Ovary (tissue), 7 donors: ENCODE measurements at regions not wholly inside any gene's neighbourhood (a gene's known extent, or its start where the extent isn't known, plus 50 kb on each side); places are given as distances from the start of the nearest gene placed in this dataset.

Experiments
- DNase-seq, 5 donors: peaks; one replicate each; pipeline ENCODE4 v3.0.0-alpha.2; 2019 to 2020
- H3K27ac ChIP-seq, 2 donors: fragments of 200-600 bp; one replicate each; pipeline versions ENCODE4 v1.5.1 to v1.8.0; 2019 to 2022
- H3K27me3 ChIP-seq: fragments of 200-600 bp; one replicate; pipeline ENCODE4 v1.8.0; 2022
- H3K36me3 ChIP-seq: fragments of 200-600 bp; sonication (generic); one replicate; pipeline ENCODE4 v1.5.1; 2019
- H3K4me1 ChIP-seq: one replicate; pipeline ENCODE4 v1.8.1; 2013; ENCODE audit warnings: mild to moderate bottlenecking, moderate library complexity; ENCODE audit not compliant: insufficient read depth
- H3K4me3 ChIP-seq: fragments of 200-600 bp; sonication (generic); one replicate; pipeline ENCODE4 v1.5.1; 2017
- H3K9me3 ChIP-seq, 2 donors: fragments of 200-600 bp in 1 of 2; sonication (generic) in 1 of 2; one replicate each; pipeline versions ENCODE4 v1.5.1 to v1.8.1; 2013 to 2019; ENCODE audit warnings: mild to moderate bottlenecking in 1 of 2, moderate library complexity in 1 of 2
- EP300 ChIP-seq: sonication (generic); formaldehyde crosslinking; IDR thresholded peaks from one replicate; pipeline ENCODE4 v1.6.1; 2017; ENCODE audit warnings: antibody characterized with exemption
- POLR2A ChIP-seq: fragments of 450-650 bp; IDR thresholded peaks from one replicate; pipeline ENCODE4 v1.6.1; 2017; ENCODE audit warnings: antibody characterized with exemption, mild to moderate bottlenecking, moderate library complexity
- WGBS, 3 donors: extraction: QIAGEN DNeasy Blood & Tissue Kit in 1 of 3; methylation state at CpG; one replicate each; pipeline versions ENCODE4 v1.1.5 to v1.1.7; 2013 to 2017; 5-methylcytosine and 5-hydroxymethylcytosine counted together
- intact Hi-C, 4 donors: fragments of 100-400 bp; cut with DNase I; formaldehyde crosslinking; loops; one replicate each; pipeline versions ENCODE4 v1.11.0 to v1.15.1; 2022 to 2023
- TF ChIP-seq, protein P1 (sequence below), 3 donors: fragments of 450-650 bp in 2 of 3; fragments of 200-600 bp in 1 of 3; IDR thresholded peaks; one replicate each; pipeline versions ENCODE4 v1.5.1 to v1.8.0; 2016 to 2022; ENCODE audit warnings: antibody characterized with exemption in 3 of 3, mild to moderate bottlenecking in 1 of 3
- donor health status: DM: no; HTN: no; CAD: no; lungs with moderate emphysema.
- donor health status: DM: no; HTN: no; CAD: no.
- donor health status: Bipolar disorder and iron deficiency.
- donor health status: DM: no; HTN: no; CAD: no.
- donor health status: DM: yes; HTN: yes; CAD: no.

DNA sequence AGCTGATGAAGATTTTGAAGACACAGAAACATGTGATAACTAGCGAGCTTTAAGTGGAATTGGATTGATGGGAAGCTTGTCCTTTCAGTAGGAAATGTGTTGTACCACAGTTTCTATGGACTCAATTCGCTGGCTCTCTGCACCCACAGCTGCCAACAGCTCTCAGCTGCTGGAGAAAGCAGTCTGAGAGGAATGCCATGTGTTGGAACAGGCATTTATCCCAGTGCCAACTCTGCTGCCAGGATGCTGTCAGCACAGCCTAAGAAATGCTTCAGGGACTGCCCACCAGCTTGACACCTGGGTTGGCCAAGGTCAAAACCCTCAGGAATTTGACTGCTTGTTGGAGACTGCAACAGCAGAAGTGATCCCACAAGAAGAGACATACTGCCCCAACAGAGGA, 193.0 kb upstream of the THSD7B start:
- WGBS, 3 donors: 53 to 64% (median 55%) methylated on average over 2 of the region's 2 CpGs
- no peaks in the 10 kb centered on the region for H3K4me1 ChIP-seq
- no peaks in the 10 kb centered on the region for H3K27me3 ChIP-seq
- no peak for DNase-seq
- TF ChIP-seq, protein P1, sequence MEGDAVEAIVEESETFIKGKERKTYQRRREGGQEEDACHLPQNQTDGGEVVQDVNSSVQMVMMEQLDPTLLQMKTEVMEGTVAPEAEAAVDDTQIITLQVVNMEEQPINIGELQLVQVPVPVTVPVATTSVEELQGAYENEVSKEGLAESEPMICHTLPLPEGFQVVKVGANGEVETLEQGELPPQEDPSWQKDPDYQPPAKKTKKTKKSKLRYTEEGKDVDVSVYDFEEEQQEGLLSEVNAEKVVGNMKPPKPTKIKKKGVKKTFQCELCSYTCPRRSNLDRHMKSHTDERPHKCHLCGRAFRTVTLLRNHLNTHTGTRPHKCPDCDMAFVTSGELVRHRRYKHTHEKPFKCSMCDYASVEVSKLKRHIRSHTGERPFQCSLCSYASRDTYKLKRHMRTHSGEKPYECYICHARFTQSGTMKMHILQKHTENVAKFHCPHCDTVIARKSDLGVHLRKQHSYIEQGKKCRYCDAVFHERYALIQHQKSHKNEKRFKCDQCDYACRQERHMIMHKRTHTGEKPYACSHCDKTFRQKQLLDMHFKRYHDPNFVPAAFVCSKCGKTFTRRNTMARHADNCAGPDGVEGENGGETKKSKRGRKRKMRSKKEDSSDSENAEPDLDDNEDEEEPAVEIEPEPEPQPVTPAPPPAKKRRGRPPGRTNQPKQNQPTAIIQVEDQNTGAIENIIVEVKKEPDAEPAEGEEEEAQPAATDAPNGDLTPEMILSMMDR (IDR thresholded peaks at IDR 0.05): no peak
- TF ChIP-seq POLR2A: no peak
- no peak for TF ChIP-seq EP300
- no peaks in the 10 kb centered on the region for H3K36me3 ChIP-seq
- no peaks in the 10 kb centered on the region for H3K9me3 ChIP-seq
- intact Hi-C loops: no loop called here
- H3K4me3 ChIP-seq: no peak overlapping the region
- H3K27ac ChIP-seq: no peak overlapping the region

DNA sequence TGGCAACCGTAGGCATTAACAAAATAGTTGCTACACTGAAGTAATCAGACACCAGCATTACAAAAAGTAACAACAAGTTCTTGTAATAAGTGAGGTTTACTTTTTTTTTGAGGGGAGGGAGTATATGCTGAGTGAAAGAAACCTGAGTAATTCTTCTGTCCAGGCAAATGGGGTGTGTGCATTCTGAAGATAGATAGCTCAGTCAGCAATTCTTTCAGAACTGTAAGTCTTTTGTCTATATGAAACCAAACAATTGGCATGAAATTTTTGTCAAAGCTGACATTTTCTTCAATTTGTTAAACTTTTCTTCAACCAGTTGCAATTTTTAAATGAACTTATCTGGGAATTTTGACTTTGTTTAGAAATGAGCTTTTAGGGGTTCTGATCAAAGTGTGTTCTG, 208.1 kb upstream of the THSD7B start:
- intact Hi-C loops: loop anchor here in 1 of 4 donors (10.0 kb wide), 1 partner anchor 788 kb away; no protein-coding TSS in a partner anchor
- no peak for DNase-seq
- TF ChIP-seq POLR2A: no peak
- no peak for TF ChIP-seq EP300
- TF ChIP-seq, protein P1 (IDR thresholded peaks at IDR 0.05): no peak
- Histone ChIP-seq H3K27ac (no peak overlapping the region), H3K36me3 (no peaks in the 10 kb centered on the region), H3K4me3 (no peak overlapping the region), H3K9me3 (no peaks in the 10 kb centered on the region), H3K4me1 (no peaks in the 10 kb centered on the region), H3K27me3 (no peaks in the 10 kb centered on the region)
- 80 to 88% (median 81%) methylated on average over 1 of the region's 1 CpG for WGBS, 3 donors

DNA sequence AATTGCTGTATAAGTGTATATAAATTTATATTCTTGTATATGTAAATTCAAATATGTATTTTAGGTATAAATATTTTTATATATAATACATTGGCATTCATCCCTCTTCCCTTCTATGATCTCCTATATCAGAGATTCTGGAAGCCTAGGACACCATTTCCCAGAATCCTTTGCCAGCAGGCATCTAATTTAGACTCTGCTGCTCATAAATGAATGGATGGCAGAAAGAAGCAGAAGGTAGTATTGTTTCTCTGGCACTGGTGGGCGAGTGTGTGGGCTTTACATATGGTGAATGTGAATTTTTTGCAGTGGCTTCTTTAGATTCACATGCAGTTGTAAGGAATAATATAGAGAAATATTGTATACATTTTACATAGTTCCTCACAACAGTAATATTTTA, 215.2 kb upstream of the THSD7B start:
- H3K27ac ChIP-seq: no peak overlapping the region
- WGBS, 3 donors: 33 to 56% (median 39%) methylated on average over 1 of the region's 1 CpG
- DNase-seq: no peak

DNA sequence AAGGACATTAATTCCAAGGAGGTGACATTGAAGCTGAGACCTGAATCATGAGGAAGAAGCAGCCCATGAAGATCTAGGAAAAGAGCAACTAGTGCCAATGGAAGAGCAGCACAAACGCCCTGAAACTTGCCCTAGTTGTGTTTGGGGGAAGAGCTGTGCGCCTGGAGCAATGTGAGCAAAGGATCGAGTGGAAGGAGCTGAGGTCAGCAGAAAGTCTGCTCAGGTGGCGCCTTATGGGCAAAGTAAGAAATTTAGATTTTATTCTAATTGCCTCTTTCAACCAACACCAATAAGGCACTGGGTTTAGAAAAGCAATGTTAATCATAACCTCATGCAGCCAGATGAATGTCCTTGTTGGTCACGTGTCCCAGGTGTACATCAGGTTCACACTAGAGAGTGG, 226.0 kb upstream of the THSD7B start:
- DNase-seq: no peak
- Histone ChIP-seq H3K4me1 (no peaks in the 10 kb centered on the region), H3K27ac (no peak overlapping the region), H3K27me3 (no peaks in the 10 kb centered on the region), H3K9me3 (no peaks in the 10 kb centered on the region), H3K4me3 (no peak overlapping the region), H3K36me3 (no peaks in the 10 kb centered on the region)
- 67 to 84% (median 73%) methylated on average over 5 of the region's 5 CpGs for WGBS, 3 donors
- intact Hi-C loops: no loop called here
- TF ChIP-seq, protein P1 (IDR thresholded peaks at IDR 0.05): no peak
- TF ChIP-seq EP300: no peak
- TF ChIP-seq POLR2A: no peak

More for the DNA sequence above, 215.2 kb upstream of the THSD7B start:
- no peak overlapping the region for H3K4me3 ChIP-seq
- H3K36me3 ChIP-seq: no peaks in the 10 kb centered on the region
- no peak for TF ChIP-seq POLR2A
- TF ChIP-seq, protein P1 (IDR thresholded peaks at IDR 0.05): no peak
- no peak for TF ChIP-seq EP300
- intact Hi-C loops: loop anchor here in 1 of 4 donors (10.0 kb wide), 1 partner anchor 795 kb away; no protein-coding TSS in a partner anchor
- no peaks in the 10 kb centered on the region for H3K4me1 ChIP-seq
- H3K9me3 ChIP-seq: no peaks in the 10 kb centered on the region
- H3K27me3 ChIP-seq: no peaks in the 10 kb centered on the region
